Osteocyte (in vitro differentiated cells): ENCODE measurements at regions not wholly inside any gene's neighbourhood (a gene's known extent, or its start where the extent isn't known, plus 50 kb on each side); places are given as distances from the start of the nearest gene placed in this dataset.

ENCODE experiments used
- DNase-seq: peaks from one replicate; pipeline ENCODE4 v3.0.0; 2021; ENCODE audit warnings: mixed read lengths; ENCODE audit not compliant: unreplicated experiment; ENCODE audit errors: extremely low spot score
- H3K27ac Mint-ChIP-seq: one replicate; pipeline ENCODE4 v1.8.0; 2021; ENCODE audit warnings: mild to moderate bottlenecking, mixed read lengths; ENCODE audit not compliant: unreplicated experiment
- H3K27me3 Mint-ChIP-seq: one replicate; pipeline ENCODE4 v1.8.0; 2021; ENCODE audit warnings: mixed read lengths; ENCODE audit not compliant: unreplicated experiment
- H3K36me3 Mint-ChIP-seq: one replicate; pipeline ENCODE4 v1.8.0; 2021; ENCODE audit warnings: mixed read lengths; ENCODE audit not compliant: unreplicated experiment
- H3K4me1 Mint-ChIP-seq: one replicate; pipeline ENCODE4 v1.8.0; 2021; ENCODE audit warnings: mixed read lengths; ENCODE audit not compliant: unreplicated experiment
- H3K4me3 Mint-ChIP-seq: one replicate; pipeline ENCODE4 v1.8.0; 2021; ENCODE audit warnings: mild to moderate bottlenecking, moderate library complexity, mixed read lengths; ENCODE audit not compliant: unreplicated experiment
- H3K9me3 Mint-ChIP-seq: one replicate; pipeline ENCODE4 v1.8.0; 2021; ENCODE audit warnings: mixed read lengths; ENCODE audit not compliant: unreplicated experiment
- CTCF ChIP-seq: fragments of 200-600 bp; sonication (generic); IDR thresholded peaks from 2 replicates; pipeline ENCODE4 v1.5.0; 2021; ENCODE audit warnings: antibody characterized with exemption, mild to moderate bottlenecking, moderate library complexity

- peak overlapping the region; percentile 51 for H3K27ac Mint-ChIP-seq
- no peaks in the 10 kb centered on the region for H3K9me3 Mint-ChIP-seq
- TF ChIP-seq CTCF = no peak
- H3K27me3 Mint-ChIP-seq = no peaks in the 10 kb centered on the region
- H3K4me1 Mint-ChIP-seq = peaks cover 18% of the 10 kb centered on the region
- H3K4me3 Mint-ChIP-seq = no peak overlapping the region
- H3K36me3 Mint-ChIP-seq = peaks cover 19% of the 10 kb centered on the region
- DNase-seq = no peak
Measured at GRCh38 chr2:120926463-120927264, 191.0 kb downstream of the GLI2 start.

- Mint-ChIP-seq H3K4me1 (peaks cover 16% of the 10 kb centered on the region), H3K9me3 (no peaks in the 10 kb centered on the region), H3K4me3 (no peak overlapping the region), H3K27me3 (no peaks in the 10 kb centered on the region), H3K27ac (peak overlapping the region; percentile 51), H3K36me3 (peaks cover 19% of the 10 kb centered on the region)
- no peak for DNase-seq
- no peak for TF ChIP-seq CTCF
Measured at GRCh38 chr2:120927265-120927628, 191.6 kb downstream of the GLI2 start.

- DNase-seq = no peak
- H3K9me3 Mint-ChIP-seq = no peaks in the 10 kb centered on the region
- H3K4me1 Mint-ChIP-seq = peaks cover 38% of the 10 kb centered on the region
- H3K4me3 Mint-ChIP-seq = no peak overlapping the region
- H3K36me3 Mint-ChIP-seq = peaks cover 24% of the 10 kb centered on the region
- no peak overlapping the region for H3K27ac Mint-ChIP-seq
- TF ChIP-seq CTCF = no peak
- H3K27me3 Mint-ChIP-seq = no peaks in the 10 kb centered on the region
Measured at GRCh38 chr2:120929829-120930228, 194.2 kb downstream of the GLI2 start.

GRCh38 chr2:120930236-120930635, 194.6 kb downstream of the GLI2 start:
- Mint-ChIP-seq H3K27ac (no peak overlapping the region), H3K36me3 (peaks cover 24% of the 10 kb centered on the region), H3K4me1 (peaks cover 42% of the 10 kb centered on the region), H3K4me3 (no peak overlapping the region), H3K9me3 (no peaks in the 10 kb centered on the region), H3K27me3 (no peaks in the 10 kb centered on the region)
- TF ChIP-seq CTCF = no peak
- no peak for DNase-seq

- no peaks in the 10 kb centered on the region for H3K9me3 Mint-ChIP-seq
- peaks cover 24% of the 10 kb centered on the region for H3K36me3 Mint-ChIP-seq
- no peak for TF ChIP-seq CTCF
- H3K4me3 Mint-ChIP-seq = no peak overlapping the region
- H3K27me3 Mint-ChIP-seq = no peaks in the 10 kb centered on the region
- peaks cover 48% of the 10 kb centered on the region for H3K4me1 Mint-ChIP-seq
- DNase-seq = no peak
- H3K27ac Mint-ChIP-seq = no peak overlapping the region
Measured at GRCh38 chr2:120930864-120931263, 195.2 kb downstream of the GLI2 start.
